Motor neuron (in vitro differentiated cells): ENCODE measurements at regions not wholly inside any gene's neighbourhood (a gene's known extent, or its start where the extent isn't known, plus 50 kb on each side); places are given as distances from the start of the nearest gene placed in this dataset.

Experiments
- ATAC-seq, 8 experiments: fragments of 200-7000 bp; cut with Tn5 transposase; replicated peaks in 6 of 8; 2 replicates each; pipeline ENCODE4 v1.8.0; 2021; ENCODE audit warnings: mild to moderate bottlenecking in 8 of 8, moderate library complexity in 8 of 8
- H3K27ac ChIP-seq, 2 donors: fragments of 250-450 bp; sonication (Bioruptor Pico); 2 replicates each; pipeline ENCODE4 v1.9.0; 2021; ENCODE audit warnings: antibody characterized with exemption in 2 of 2, mild to moderate bottlenecking in 2 of 2, moderate library complexity in 1 of 2
- H3K4me1 ChIP-seq, 2 donors: fragments of 250-450 bp; sonication (Bioruptor Pico); replicated peaks in 1 of 2; 2 replicates each; pipeline ENCODE4 v1.6.1; 2021; ENCODE audit warnings: antibody characterized with exemption in 2 of 2, mild to moderate bottlenecking in 2 of 2, moderate library complexity in 1 of 2
- H3K4me3 ChIP-seq, 5 donors: fragments of 250-450 bp; sonication (Bioruptor Pico); 2 replicates each; pipeline ENCODE4 v1.9.0; 2021; ENCODE audit warnings: antibody characterized with exemption in 5 of 5, mild to moderate bottlenecking in 5 of 5, moderate library complexity in 4 of 5
- WGBS, 10 experiments: fragments of 450-650 bp; shearing (Covaris generic); methylation state at CpG; one replicate each; pipeline ENCODE4 v1.0.0; 2022; 5-methylcytosine and 5-hydroxymethylcytosine counted together
- in situ Hi-C, 9 experiments: fragments of 400-800 bp; cut with MboI; loops; one replicate each; pipeline ENCODE4 v1.15.0; 2021; ENCODE audit warnings: low sequenced_read_pairs in 9 of 9, low pct_unique_long_range_greater_than_20kb in 2 of 9; ENCODE audit not compliant: unreplicated experiment in 9 of 9

- Histone ChIP-seq H3K27ac (no peak overlapping the region), H3K4me3 (no peak overlapping the region), H3K4me1 (no peaks in the 10 kb centered on the region)
- in situ Hi-C loops, result no loop called here
- ATAC-seq, result peak in 2 of 8 experiments; percentile 86 to 91
- WGBS, 10 experiments, result 0 to 100% (median 94%) methylated on average over 1 to 11 of the region's 11 CpGs; no CpG with 5 or more reads in 2 of the 10 experiments
Observed at GRCh38 chrX:7330971-7331746, 183.2 kb upstream of the PUDP start.

- in situ Hi-C loops, result no loop called here
- no peak for ATAC-seq
- H3K4me1 ChIP-seq, result no peaks in the 10 kb centered on the region
- H3K27ac ChIP-seq, result no peak overlapping the region
- no peak overlapping the region for H3K4me3 ChIP-seq
Observed at GRCh38 chrX:7330556-7330955, 182.6 kb upstream of the PUDP start.

GRCh38 chrX:7318661-7319060 lies 170.7 kb upstream of the PUDP start:
- WGBS, 10 experiments, result 81% methylated on average over 2 of the region's 2 CpGs; no CpG with 5 or more reads in 9 of the 10 experiments
- in situ Hi-C loops, result no loop called here
- ATAC-seq, result no peak
- H3K4me1 ChIP-seq, result peaks cover 0 to 3% of the 10 kb centered on the region in 2 donors
- no peak overlapping the region for H3K4me3 ChIP-seq
- H3K27ac ChIP-seq, result no peak overlapping the region

- in situ Hi-C loops, result no loop called here
- 80 to 94% (median 87%) methylated on average over 2 to 7 of the region's 7 CpGs; no CpG with 5 or more reads in 6 of the 10 experiments for WGBS, 10 experiments
- Histone ChIP-seq H3K4me1 (peaks cover 0 to 8% of the 10 kb centered on the region in 2 donors), H3K27ac (no peak overlapping the region), H3K4me3 (no peak overlapping the region)
- ATAC-seq, result no peak
Observed at GRCh38 chrX:7318241-7318640, 170.3 kb upstream of the PUDP start.

- WGBS, 10 experiments, result 54 to 100% (median 88%) methylated on average over 1 to 2 of the region's 2 CpGs; no CpG with 5 or more reads in 5 of the 10 experiments
- ATAC-seq, result no peak
- in situ Hi-C loops, result no loop called here
Observed at GRCh38 chrX:7316887-7317286, 168.9 kb upstream of the PUDP start.

GRCh38 chrX:7316280-7316679 lies 168.3 kb upstream of the PUDP start:
- Histone ChIP-seq H3K4me3 (no peak overlapping the region), H3K27ac (no peak overlapping the region), H3K4me1 (peaks cover 0 to 15% of the 10 kb centered on the region in 2 donors)
- in situ Hi-C loops, result no loop called here
- no peak for ATAC-seq

More at GRCh38 chrX:7316887-7317286, 168.9 kb upstream of the PUDP start:
- H3K4me3 ChIP-seq, result no peak overlapping the region
- H3K27ac ChIP-seq, result no peak overlapping the region
- peaks cover 0 to 15% of the 10 kb centered on the region in 2 donors for H3K4me1 ChIP-seq

GRCh38 chrX:7314425-7314824 lies 166.5 kb upstream of the PUDP start:
- in situ Hi-C loops, result no loop called here
- Histone ChIP-seq H3K27ac (no peak overlapping the region), H3K4me1 (peaks cover 0 to 15% of the 10 kb centered on the region in 2 donors), H3K4me3 (no peak overlapping the region)
- WGBS, 10 experiments, result 67 to 100% (median 88%) methylated on average over 1 to 4 of the region's 4 CpGs; no CpG with 5 or more reads in 7 of the 10 experiments
- ATAC-seq, result no peak

- no peak overlapping the region for H3K4me3 ChIP-seq
- in situ Hi-C loops, result no loop called here
- no peak overlapping the region for H3K27ac ChIP-seq
- H3K4me1 ChIP-seq, result peaks cover 0 to 4% of the 10 kb centered on the region in 2 donors
- ATAC-seq, result no peak
- 80 to 92% methylated on average over 1 of the region's 1 CpG; no CpG with 5 or more reads in 8 of the 10 experiments for WGBS, 10 experiments
Observed at GRCh38 chrX:7307720-7308119, 159.8 kb upstream of the PUDP start.

- no peaks in the 10 kb centered on the region for H3K4me1 ChIP-seq
- H3K4me3 ChIP-seq, result no peak overlapping the region
- in situ Hi-C loops, result no loop called here
- no peak for ATAC-seq
- WGBS, 10 experiments, result 100% methylated on average over 1 of the region's 1 CpG; no CpG with 5 or more reads in 9 of the 10 experiments
- H3K27ac ChIP-seq, result no peak overlapping the region
Observed at GRCh38 chrX:7294483-7294882, 146.5 kb upstream of the PUDP start.

GRCh38 chrX:7286168-7286837 lies 138.3 kb upstream of the PUDP start:
- in situ Hi-C loops, result no loop called here
- peak; percentile 48 to 85 (median 70) for ATAC-seq
- peaks cover 0 to 17% of the 10 kb centered on the region in 2 donors for H3K4me1 ChIP-seq
- H3K27ac ChIP-seq, result no peak overlapping the region
- WGBS, 10 experiments, result 18 to 65% (median 25%) methylated on average over 4 to 6 of the region's 6 CpGs; no CpG with 5 or more reads in 5 of the 10 experiments
- H3K4me3 ChIP-seq, result no peak overlapping the region

- no peak overlapping the region for H3K4me3 ChIP-seq
- no peak overlapping the region for H3K27ac ChIP-seq
- 25 to 100% (median 87%) methylated on average over 1 to 2 of the region's 2 CpGs; no CpG with 5 or more reads in 7 of the 10 experiments for WGBS, 10 experiments
- in situ Hi-C loops, result no loop called here
- H3K4me1 ChIP-seq, result peaks cover 2 to 20% of the 10 kb centered on the region in 2 donors
- ATAC-seq, result peak in 4 of 8 experiments; percentile 22 to 68 (median 50)
Observed at GRCh38 chrX:7285765-7286164, 137.8 kb upstream of the PUDP start.

GRCh38 chrX:7283741-7284140 lies 135.8 kb upstream of the PUDP start:
- Histone ChIP-seq H3K4me1 (peaks cover 8 to 28% of the 10 kb centered on the region in 2 donors), H3K27ac (no peak overlapping the region), H3K4me3 (no peak overlapping the region)
- 57 to 100% methylated on average over 1 of the region's 2 CpGs; no CpG with 5 or more reads in 8 of the 10 experiments for WGBS, 10 experiments
- in situ Hi-C loops, result no loop called here
- ATAC-seq, result no peak

GRCh38 chrX:7280520-7280919 lies 132.6 kb upstream of the PUDP start:
- 68 to 100% (median 83%) methylated on average over 1 to 2 of the region's 2 CpGs; no CpG with 5 or more reads in 7 of the 10 experiments for whole genome bisulfite sequencing, 10 experiments
- Histone ChIP-seq H3K4me1 (peaks cover 8 to 12% of the 10 kb centered on the region in 2 donors), H3K27ac (no peak overlapping the region), H3K4me3 (no peak overlapping the region)
- peak in 5 of 8 experiments; percentile 90 to 98 (median 98) for ATAC-seq
- in situ Hi-C loops, result no loop called here
